Mucosa of descending colon (tissue), 3 donors: ENCODE measurements at regions not wholly inside any gene's neighbourhood (a gene's known extent, or its start where the extent isn't known, plus 50 kb on each side); places are given as distances from the start of the nearest gene placed in this dataset.

Experiments used
- ATAC-seq: fragments of 200-7000 bp; cut with Tn5 transposase; one replicate; pipeline ENCODE4 v1.9.1; 2020; ENCODE audit warnings: mild to moderate bottlenecking, moderate library complexity
- DNase-seq, 3 donors: peaks; one replicate each; pipeline ENCODE4 v3.0.0-alpha.2; 2020
- H3K36me3 ChIP-seq: fragments of 200-600 bp; one replicate; pipeline ENCODE4 v1.8.0; 2021; ENCODE audit warnings: low read depth, mild to moderate bottlenecking
- H3K4me1 ChIP-seq: fragments of 200-600 bp; one replicate; pipeline ENCODE4 v1.8.0; 2021; ENCODE audit warnings: low read depth, mild to moderate bottlenecking
- H3K4me3 ChIP-seq: fragments of 200-600 bp; one replicate; pipeline ENCODE4 v1.8.0; 2021; ENCODE audit warnings: mild to moderate bottlenecking
- H3K9me3 ChIP-seq: fragments of 200-600 bp; one replicate; pipeline ENCODE4 v1.8.0; 2021; ENCODE audit warnings: mild to moderate bottlenecking
- intact Hi-C, 2 donors: fragments of 100-400 bp; cut with DNase I in 1 of 2; cut with micrococcal nuclease in 1 of 2; formaldehyde crosslinking; loops; one replicate each; pipeline versions ENCODE4 v1.11.0 to v1.11.1; 2022; cut with DNase I, micrococcal nuclease
- TF ChIP-seq, protein P1 (sequence below): fragments of 200-600 bp; IDR thresholded peaks from one replicate; pipeline ENCODE4 v1.8.0; 2022; ENCODE audit warnings: antibody characterized with exemption, mild to moderate bottlenecking
- donor health status: DM: no; HTN: no; CAD: no; lungs with moderate emphysema.
- donor health status: DM: no; HTN: no; CAD: no.
- donor health status: DM: no; HTN: yes; CAD: no.

DNA sequence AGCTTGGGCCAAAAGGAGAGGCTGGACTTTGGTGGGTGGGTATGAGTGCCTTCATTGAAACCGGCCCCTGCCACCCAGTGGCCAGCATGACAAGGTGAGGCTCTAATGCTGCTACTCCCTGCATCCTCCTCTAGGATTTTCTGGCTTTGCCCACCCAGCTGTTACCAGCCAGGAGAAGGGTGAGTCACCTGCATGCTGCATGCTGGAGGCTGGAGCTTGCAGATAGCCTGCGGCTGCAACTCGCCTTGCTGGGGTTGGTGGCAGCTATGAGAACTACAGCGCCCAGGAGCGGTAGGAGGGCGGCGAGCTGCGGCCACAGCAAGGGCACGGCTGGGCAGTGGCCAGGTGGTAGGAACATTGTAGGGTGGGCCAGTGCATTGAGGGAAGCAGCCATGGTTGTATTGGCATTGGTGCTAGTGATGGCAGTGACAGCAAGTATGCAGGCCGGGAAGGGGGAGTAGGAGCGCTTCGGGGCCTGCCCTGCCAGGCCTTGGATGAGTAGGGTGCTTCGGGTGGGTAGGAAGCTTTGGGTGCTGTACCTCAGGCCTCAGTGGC lies 75.4 kb upstream of the SLC35G4 start:
- Histone ChIP-seq H3K4me1 (no peaks in the 10 kb centered on the region), H3K36me3 (no peaks in the 10 kb centered on the region), H3K4me3 (no peak overlapping the region), H3K9me3 (no peaks in the 10 kb centered on the region)
- intact Hi-C loops, result no loop called here
- TF ChIP-seq, protein P1, sequence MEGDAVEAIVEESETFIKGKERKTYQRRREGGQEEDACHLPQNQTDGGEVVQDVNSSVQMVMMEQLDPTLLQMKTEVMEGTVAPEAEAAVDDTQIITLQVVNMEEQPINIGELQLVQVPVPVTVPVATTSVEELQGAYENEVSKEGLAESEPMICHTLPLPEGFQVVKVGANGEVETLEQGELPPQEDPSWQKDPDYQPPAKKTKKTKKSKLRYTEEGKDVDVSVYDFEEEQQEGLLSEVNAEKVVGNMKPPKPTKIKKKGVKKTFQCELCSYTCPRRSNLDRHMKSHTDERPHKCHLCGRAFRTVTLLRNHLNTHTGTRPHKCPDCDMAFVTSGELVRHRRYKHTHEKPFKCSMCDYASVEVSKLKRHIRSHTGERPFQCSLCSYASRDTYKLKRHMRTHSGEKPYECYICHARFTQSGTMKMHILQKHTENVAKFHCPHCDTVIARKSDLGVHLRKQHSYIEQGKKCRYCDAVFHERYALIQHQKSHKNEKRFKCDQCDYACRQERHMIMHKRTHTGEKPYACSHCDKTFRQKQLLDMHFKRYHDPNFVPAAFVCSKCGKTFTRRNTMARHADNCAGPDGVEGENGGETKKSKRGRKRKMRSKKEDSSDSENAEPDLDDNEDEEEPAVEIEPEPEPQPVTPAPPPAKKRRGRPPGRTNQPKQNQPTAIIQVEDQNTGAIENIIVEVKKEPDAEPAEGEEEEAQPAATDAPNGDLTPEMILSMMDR, result no peak
- ATAC-seq (no peak), DNase-seq (no peak)

DNA sequence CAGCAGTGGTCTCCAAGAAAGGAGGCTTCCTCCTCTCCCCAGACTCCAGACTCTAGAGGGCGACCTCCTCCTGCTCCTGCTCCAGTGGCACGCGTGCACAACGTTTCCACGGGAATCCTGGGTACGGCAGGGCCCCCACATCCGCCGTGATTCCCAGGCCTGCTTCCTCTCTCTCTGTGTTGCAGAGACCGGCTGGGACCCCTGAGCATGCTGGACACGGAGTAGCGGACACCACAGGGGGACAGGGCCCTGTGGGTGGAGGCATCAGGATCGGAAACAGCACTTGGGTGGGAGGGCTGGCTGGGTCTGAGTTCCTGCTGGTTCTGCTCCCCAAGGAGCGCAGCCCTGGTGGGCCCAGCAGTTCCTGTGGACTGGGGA lies 75.9 kb upstream of the SLC35G4 start:
- no peak overlapping the region for H3K4me3 ChIP-seq
- no peaks in the 10 kb centered on the region for H3K9me3 ChIP-seq
- no peak for ATAC-seq
- intact Hi-C loops, result no loop called here
- TF ChIP-seq, protein P1, result no peak
- no peak for DNase-seq
- no peaks in the 10 kb centered on the region for H3K4me1 ChIP-seq
- H3K36me3 ChIP-seq, result no peaks in the 10 kb centered on the region

DNA sequence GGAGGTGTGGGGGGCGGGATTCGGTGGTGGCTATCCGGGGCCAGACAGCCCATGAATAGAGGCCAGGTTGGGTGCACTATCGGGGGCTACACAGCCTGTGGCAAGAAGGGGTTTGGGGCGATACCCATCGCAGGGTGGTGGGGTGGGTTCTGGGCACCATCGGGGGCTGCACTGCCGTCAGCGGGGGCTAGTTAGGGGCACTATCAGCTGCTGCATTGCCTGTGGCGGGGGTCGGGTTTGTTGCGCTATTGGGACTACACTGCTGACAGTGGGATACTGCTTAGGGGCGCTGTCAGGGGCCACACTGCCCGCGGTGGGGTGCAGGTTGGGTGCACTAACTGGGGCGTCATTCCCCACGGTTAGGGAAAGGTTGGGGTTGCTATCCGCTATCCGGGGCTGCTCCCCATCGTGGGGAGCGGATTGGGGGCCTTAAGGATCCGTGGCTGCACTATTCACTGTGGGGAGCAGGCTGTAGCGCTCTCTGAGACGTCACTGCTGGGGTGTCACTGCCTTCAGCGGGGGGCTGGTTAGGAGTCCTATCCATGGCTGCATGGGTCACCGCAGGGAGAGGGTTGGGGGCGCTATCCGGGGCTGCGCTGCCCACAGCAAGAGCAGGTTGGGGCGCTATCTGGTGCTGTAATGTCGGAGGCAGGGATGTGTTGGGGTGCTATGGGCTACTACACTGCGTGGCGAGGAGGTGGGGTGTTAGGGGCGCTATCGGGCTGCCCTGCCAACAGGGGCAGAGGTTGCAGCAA lies 76.5 kb upstream of the SLC35G4 start:
- intact Hi-C loops, result no loop called here
- ATAC-seq, result no peak

DNA sequence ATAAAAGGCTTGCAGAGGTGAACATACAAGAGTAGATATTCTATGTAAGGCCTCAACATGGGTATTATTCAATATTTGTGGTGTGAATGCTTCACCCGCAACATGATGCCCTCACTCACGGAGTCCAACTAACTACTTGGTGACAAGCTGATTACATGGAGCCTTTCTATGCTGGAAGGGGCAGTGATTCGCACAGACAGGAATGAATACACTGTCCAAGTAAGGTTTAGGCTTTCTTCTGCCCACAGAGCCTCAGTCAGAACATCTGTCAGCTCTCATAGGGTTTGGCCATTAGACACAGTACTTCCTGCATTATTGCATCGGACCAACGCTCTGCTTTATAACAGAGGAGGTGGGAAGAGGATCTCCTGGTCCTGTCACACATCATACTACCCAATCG lies 80.3 kb upstream of the SLC35G4 start:
- H3K9me3 ChIP-seq, result no peaks in the 10 kb centered on the region
- TF ChIP-seq, protein P1, result no peak
- ATAC-seq (no peak), DNase-seq (no peak)
- no peaks in the 10 kb centered on the region for H3K36me3 ChIP-seq
- no peak overlapping the region for H3K4me3 ChIP-seq
- H3K4me1 ChIP-seq, result no peaks in the 10 kb centered on the region
- intact Hi-C loops, result no loop called here

More for the DNA sequence above, 76.5 kb upstream of the SLC35G4 start:
- H3K4me1 ChIP-seq, result no peaks in the 10 kb centered on the region
- TF ChIP-seq, protein P1, result no peak
- H3K4me3 ChIP-seq, result no peak overlapping the region
- H3K9me3 ChIP-seq, result no peaks in the 10 kb centered on the region
- no peaks in the 10 kb centered on the region for H3K36me3 ChIP-seq
- no peak for DNase-seq

GRCh38 chr18:11526675-11527074 lies 82.7 kb upstream of the SLC35G4 start:
- TF ChIP-seq, protein P1, result no peak
- DNase-seq (no peak), ATAC-seq (no peak)
- Histone ChIP-seq H3K9me3 (no peaks in the 10 kb centered on the region), H3K4me3 (no peak overlapping the region), H3K4me1 (no peaks in the 10 kb centered on the region), H3K36me3 (no peaks in the 10 kb centered on the region)
- intact Hi-C loops, result no loop called here
